SK-N-SH treated with all-trans-retinoic acid at 6 μM for 48 hours (cell line): ENCODE measurements at regions not wholly inside any gene's neighbourhood (a gene's known extent, or its start where the extent isn't known, plus 50 kb on each side); places are given as distances from the start of the nearest gene placed in this dataset.
A peak's percentile ranks its signal among the peaks of the same experiment; 100 is the strongest.
"Not testable (repeated sequence)": the region's sequence is repeated elsewhere in the genome, so short reads cannot be mapped to it uniquely, and the experiment has no call there.

Experiments
- ATAC-seq: fragments of 200-7000 bp; cut with Tn5 transposase; 3 replicates; pipeline ENCODE4 v1.9.1; 2020; ENCODE audit warnings: mild to moderate bottlenecking, moderate library complexity
- ARNTL ChIP-seq: fragments of 450-650 bp; formaldehyde crosslinking; IDR thresholded peaks from 2 replicates; pipeline ENCODE4 v1.5.0; 2020; ENCODE audit warnings: low read depth, mild to moderate bottlenecking, moderate library complexity, borderline replicate concordance
- BACH2 ChIP-seq: fragments of 250-450 bp; sonication (Bioruptor Pico); IDR thresholded peaks from 2 replicates; pipeline ENCODE4 v1.9.0; 2021; ENCODE audit warnings: mild to moderate bottlenecking, borderline replicate concordance
- CREB5 ChIP-seq: fragments of 250-450 bp; sonication (Bioruptor Pico); IDR thresholded peaks from 2 replicates; pipeline ENCODE4 v1.5.1; 2020; ENCODE audit warnings: low read depth, mild to moderate bottlenecking, moderate library complexity
- CSDC2 ChIP-seq: fragments of 250-450 bp; sonication (Bioruptor Pico); IDR thresholded peaks from 2 replicates; pipeline ENCODE4 v1.5.0; 2020; ENCODE audit warnings: mild to moderate bottlenecking, moderate library complexity
- CSRNP3 ChIP-seq: fragments of 250-450 bp; sonication (Bioruptor Pico); IDR thresholded peaks from 2 replicates; pipeline ENCODE4 v1.5.1; 2021; ENCODE audit warnings: mild to moderate bottlenecking, moderate library complexity
- ESRRG ChIP-seq: fragments of 250-450 bp; sonication (Bioruptor Pico); IDR thresholded peaks from 2 replicates; pipeline ENCODE4 v1.6.1; 2021; ENCODE audit warnings: mild to moderate bottlenecking
- GLIS3 ChIP-seq: fragments of 250-450 bp; sonication (Bioruptor Pico); IDR thresholded peaks from 2 replicates; pipeline ENCODE4 v1.5.0; 2020; ENCODE audit warnings: mild to moderate bottlenecking, moderate library complexity
- ISL1 ChIP-seq: fragments of 250-450 bp; sonication (Bioruptor Pico); IDR thresholded peaks from 2 replicates; pipeline ENCODE4 v2.1.2; 2022; ENCODE audit warnings: mild to moderate bottlenecking, moderate library complexity
- PATZ1 ChIP-seq: fragments of 250-450 bp; sonication (Bioruptor Pico); IDR thresholded peaks from 2 replicates; pipeline ENCODE4 v1.8.0; 2020; ENCODE audit warnings: mild to moderate bottlenecking, moderate library complexity, borderline replicate concordance
- POU6F1 ChIP-seq: fragments of 250-450 bp; sonication (Bioruptor Pico); IDR thresholded peaks from 2 replicates; pipeline ENCODE4 v1.8.0; 2021; ENCODE audit warnings: low read depth, mild to moderate bottlenecking, moderate library complexity, borderline replicate concordance
- PPARA ChIP-seq: fragments of 250-450 bp; sonication (Bioruptor Pico); IDR thresholded peaks from 2 replicates; pipeline ENCODE4 v1.5.0; 2020; ENCODE audit warnings: mild to moderate bottlenecking, borderline replicate concordance
- RARB ChIP-seq: fragments of 250-450 bp; sonication (Bioruptor Pico); IDR thresholded peaks from 2 replicates; pipeline ENCODE4 v1.8.0; 2021; ENCODE audit warnings: mild to moderate bottlenecking, moderate library complexity
- SNAI2 ChIP-seq: fragments of 250-450 bp; sonication (Bioruptor Pico); IDR thresholded peaks from 2 replicates; pipeline ENCODE4 v1.5.0; 2020; ENCODE audit warnings: mild to moderate bottlenecking, moderate library complexity
- TCF4 ChIP-seq: fragments of 250-450 bp; sonication (Bioruptor Pico); IDR thresholded peaks from 2 replicates; pipeline ENCODE4 v1.8.0; 2021; ENCODE audit warnings: mild to moderate bottlenecking, moderate library complexity, borderline replicate concordance
- TOX ChIP-seq: fragments of 250-450 bp; sonication (Bioruptor Pico); IDR thresholded peaks from 2 replicates; pipeline ENCODE4 v1.8.0; 2021; ENCODE audit warnings: mild to moderate bottlenecking, moderate library complexity, borderline replicate concordance
- TSHZ2 ChIP-seq: fragments of 250-450 bp; sonication (Bioruptor Pico); IDR thresholded peaks from 2 replicates; pipeline ENCODE4 v1.5.0; 2020; ENCODE audit warnings: mild to moderate bottlenecking, moderate library complexity
- ZC3H10 ChIP-seq: fragments of 250-450 bp; sonication (Bioruptor Pico); IDR thresholded peaks from 2 replicates; pipeline ENCODE4 v1.5.1; 2021; ENCODE audit warnings: mild to moderate bottlenecking, moderate library complexity
- ZFP3 ChIP-seq: fragments of 250-450 bp; sonication (Bioruptor Pico); IDR thresholded peaks from 2 replicates; pipeline ENCODE4 v1.5.0; 2020; ENCODE audit warnings: mild to moderate bottlenecking, moderate library complexity
- ZFP30 ChIP-seq: fragments of 450-650 bp; formaldehyde crosslinking; IDR thresholded peaks from 2 replicates; pipeline ENCODE4 v1.5.0; 2022; ENCODE audit warnings: mild to moderate bottlenecking, moderate library complexity
- ZNF565 ChIP-seq: fragments of 450-650 bp; formaldehyde crosslinking; conservative IDR thresholded peaks from 2 replicates; pipeline ENCODE4 v1.5.0; 2020; ENCODE audit warnings: low read depth, mild to moderate bottlenecking, moderate library complexity
- ZNF70 ChIP-seq: fragments of 450-650 bp; formaldehyde crosslinking; IDR thresholded peaks from 2 replicates; pipeline ENCODE4 v1.5.0; 2020; ENCODE audit warnings: mild to moderate bottlenecking, moderate library complexity
- ZNF8 ChIP-seq: fragments of 450-650 bp; formaldehyde crosslinking; IDR thresholded peaks from 2 replicates; pipeline ENCODE4 v1.5.0; 2020; ENCODE audit warnings: mild to moderate bottlenecking, moderate library complexity

GRCh38 chr14:52131640-52132320 lies 62.9 kb upstream of the NID2 start:
- ATAC-seq = peak; percentile 98
- TF ChIP-seq GLIS3 (CRISPR knock-in tag) = no peak
- TF ChIP-seq CSDC2 (CRISPR knock-in tag) = no peak
- TF ChIP-seq ZFP30 (CRISPR knock-in tag) = no peak
- TF ChIP-seq CSRNP3 (CRISPR knock-in tag) = no peak
- TF ChIP-seq, all 23 proteins: peak for 0

GRCh38 chr14:52129721-52130120 lies 60.9 kb upstream of the NID2 start:
- no peak for TF ChIP-seq RARB
- no peak for TF ChIP-seq CREB5 (CRISPR knock-in tag)
- TF ChIP-seq ARNTL (CRISPR knock-in tag) = no peak
- peak; percentile 65 for TF ChIP-seq ISL1
- no peak for TF ChIP-seq PATZ1
- ATAC-seq = peak; percentile 15; the same call in 1 of the 3 replicates

- no peak for TF ChIP-seq ZC3H10 (CRISPR knock-in tag)
- ATAC-seq = no peak
Measured at GRCh38 chr14:52125885-52126284, 57.0 kb upstream of the NID2 start.

GRCh38 chr14:52124791-52125684 lies 56.2 kb upstream of the NID2 start:
- no peak; the same call in 2 of the 3 replicates for ATAC-seq
- no peak for TF ChIP-seq TOX (CRISPR knock-in tag)
- TF ChIP-seq POU6F1 = no peak
- TF ChIP-seq ZFP3 = no peak
- TF ChIP-seq ZNF70 = no peak
- no peak for TF ChIP-seq PATZ1
- TF ChIP-seq ARNTL (CRISPR knock-in tag) = no peak
- no peak for TF ChIP-seq RARB
- no peak for TF ChIP-seq ZNF8 (CRISPR knock-in tag)
- TF ChIP-seq GLIS3 (CRISPR knock-in tag) = no peak
- TF ChIP-seq CSDC2 (CRISPR knock-in tag) = no peak
- no peak for TF ChIP-seq TSHZ2 (CRISPR knock-in tag)
- no peak for TF ChIP-seq ZC3H10 (CRISPR knock-in tag)
- no peak for TF ChIP-seq BACH2
- TF ChIP-seq CSRNP3 (CRISPR knock-in tag) = no peak
- TF ChIP-seq ZFP30 (CRISPR knock-in tag) = no peak
- TF ChIP-seq TCF4 (CRISPR knock-in tag) = no peak
- no peak for TF ChIP-seq ESRRG
- TF ChIP-seq ZNF565 (CRISPR knock-in tag) = no peak
- TF ChIP-seq PPARA = no peak
- no peak for TF ChIP-seq SNAI2

GRCh38 chr14:52122163-52122562 lies 53.3 kb upstream of the NID2 start:
- ATAC-seq = not testable (repeated sequence)
